ENCODE measurements at regions not wholly inside any gene's neighbourhood (a gene's known extent, or its start where the extent isn't known, plus 50 kb on each side); places are given as distances from the start of the nearest gene placed in this dataset.

DNA sequence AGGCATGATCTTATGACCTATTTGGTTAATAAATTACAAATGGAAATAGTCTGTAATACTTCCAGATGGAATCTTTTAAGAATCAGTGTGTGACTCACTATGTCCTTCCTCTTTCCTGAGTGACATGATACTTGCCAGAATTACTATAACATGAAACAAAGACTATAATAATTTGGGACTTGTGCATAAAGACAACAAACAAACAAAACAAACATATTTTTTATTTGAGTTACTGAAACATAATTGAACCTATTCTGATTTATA lies 1268.1 kb downstream of the OTOL1 start:
- H3K4me3 Mint-ChIP-seq: no peak overlapping the region
- H3K9me3 Mint-ChIP-seq: peaks cover 6% of the 10 kb centered on the region
- H3K27me3 Mint-ChIP-seq: no peaks in the 10 kb centered on the region
- no peaks in the 10 kb centered on the region for H3K36me3 Mint-ChIP-seq
- no peak for ATAC-seq
- H3K4me1 Mint-ChIP-seq: no peaks in the 10 kb centered on the region
- H3K27ac Mint-ChIP-seq: no peak overlapping the region

DNA sequence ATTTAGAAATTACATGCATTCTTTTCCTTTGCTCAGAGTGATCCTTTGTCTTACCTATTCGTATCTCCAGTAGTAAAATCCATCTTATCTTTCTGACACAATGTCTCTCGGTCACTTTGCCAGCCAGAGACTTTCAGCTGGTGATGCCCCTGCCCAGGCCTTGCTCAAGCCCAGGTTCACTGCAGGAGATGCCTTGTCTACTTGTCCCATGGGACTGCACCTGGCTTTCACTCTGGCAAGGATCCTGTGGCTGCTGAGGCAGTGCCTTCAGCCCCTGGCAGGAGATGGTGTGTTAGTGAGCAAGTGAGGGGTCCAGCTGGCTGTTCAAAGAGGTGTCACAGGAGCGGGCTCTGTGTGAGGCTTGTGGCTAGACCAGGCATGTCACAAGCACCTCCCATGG lies 1268.9 kb downstream of the OTOL1 start:
- Mint-ChIP-seq H3K4me1 (no peaks in the 10 kb centered on the region), H3K36me3 (no peaks in the 10 kb centered on the region)

DNA sequence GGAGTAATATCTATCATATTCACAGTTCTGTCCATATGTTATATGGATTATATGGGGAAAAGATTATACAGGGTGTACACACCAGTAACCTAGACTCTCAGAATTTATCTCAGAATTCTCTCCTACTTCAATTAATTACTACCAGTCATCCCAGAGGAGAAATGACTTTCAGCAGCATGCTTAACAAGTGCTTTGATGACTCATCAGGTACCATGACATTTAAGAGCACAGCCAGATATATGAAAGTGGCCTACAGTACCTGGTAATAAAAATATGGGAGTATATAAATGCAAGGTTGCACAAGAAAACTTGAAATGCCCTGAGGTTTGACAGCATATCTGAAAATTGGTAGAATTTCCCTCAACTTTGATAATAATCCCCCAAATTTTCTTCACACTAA lies 1273.0 kb downstream of the OTOL1 start:
- no peak for ATAC-seq
- H3K27me3 Mint-ChIP-seq: no peaks in the 10 kb centered on the region
- H3K36me3 Mint-ChIP-seq: no peaks in the 10 kb centered on the region
- H3K9me3 Mint-ChIP-seq: peaks cover 6% of the 10 kb centered on the region
- no peaks in the 10 kb centered on the region for H3K4me1 Mint-ChIP-seq
- H3K27ac Mint-ChIP-seq: no peak overlapping the region
- H3K4me3 Mint-ChIP-seq: no peak overlapping the region

More for the DNA sequence above, 1268.9 kb downstream of the OTOL1 start:
- Mint-ChIP-seq H3K27me3 (no peaks in the 10 kb centered on the region), H3K27ac (no peak overlapping the region), H3K4me3 (no peak overlapping the region), H3K9me3 (peaks cover 6% of the 10 kb centered on the region)
- no peak for ATAC-seq

GRCh38 chr3:162770551-162770950 lies 1273.9 kb downstream of the OTOL1 start:
- Mint-ChIP-seq H3K4me1 (no peaks in the 10 kb centered on the region), H3K4me3 (no peak overlapping the region), H3K36me3 (no peaks in the 10 kb centered on the region), H3K27ac (no peak overlapping the region), H3K27me3 (no peaks in the 10 kb centered on the region), H3K9me3 (peaks cover 5% of the 10 kb centered on the region)
- ATAC-seq: no peak

- no peak overlapping the region for H3K27ac Mint-ChIP-seq
- H3K9me3 Mint-ChIP-seq: peaks cover 3% of the 10 kb centered on the region
- ATAC-seq: no peak
- no peak overlapping the region for H3K4me3 Mint-ChIP-seq
- H3K4me1 Mint-ChIP-seq: no peaks in the 10 kb centered on the region
- H3K27me3 Mint-ChIP-seq: no peaks in the 10 kb centered on the region
- no peaks in the 10 kb centered on the region for H3K36me3 Mint-ChIP-seq
These were observed 1278.0 kb downstream of the OTOL1 start for GRCh38 chr3:162774613-162775100.

GRCh38 chr3:162776148-162776547 lies 1279.5 kb downstream of the OTOL1 start:
- Mint-ChIP-seq H3K9me3 (peaks cover 6% of the 10 kb centered on the region), H3K4me1 (no peaks in the 10 kb centered on the region), H3K27me3 (no peaks in the 10 kb centered on the region), H3K4me3 (no peak overlapping the region), H3K36me3 (no peaks in the 10 kb centered on the region), H3K27ac (no peak overlapping the region)
- ATAC-seq: no peak

DNA sequence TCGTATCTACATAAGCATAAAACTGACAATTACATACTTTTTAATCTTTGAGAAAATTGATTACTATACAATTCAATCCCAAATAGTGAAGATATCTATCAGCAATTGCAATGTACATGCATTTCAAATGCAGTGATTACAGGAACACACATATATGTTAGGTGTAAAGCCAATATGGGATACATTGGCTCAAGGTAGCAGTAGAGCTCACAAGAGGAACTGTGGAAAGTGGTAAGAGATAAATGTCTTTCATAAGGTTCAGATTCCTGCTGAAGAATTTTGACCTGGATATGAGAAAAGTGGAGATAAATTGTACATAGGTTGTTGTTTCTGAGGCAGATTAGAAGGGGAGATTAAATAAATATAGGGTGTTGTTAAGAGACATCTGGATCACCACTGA lies 1280.5 kb downstream of the OTOL1 start:
- Mint-ChIP-seq H3K36me3 (no peaks in the 10 kb centered on the region), H3K27ac (no peak overlapping the region), H3K4me3 (no peak overlapping the region), H3K9me3 (peaks cover 7% of the 10 kb centered on the region), H3K27me3 (no peaks in the 10 kb centered on the region), H3K4me1 (no peaks in the 10 kb centered on the region)
- no peak for ATAC-seq

- H3K4me1 Mint-ChIP-seq: no peaks in the 10 kb centered on the region
- ATAC-seq: no peak
- H3K27ac Mint-ChIP-seq: no peak overlapping the region
- peaks cover 9% of the 10 kb centered on the region for H3K9me3 Mint-ChIP-seq
- no peaks in the 10 kb centered on the region for H3K36me3 Mint-ChIP-seq
- H3K27me3 Mint-ChIP-seq: no peaks in the 10 kb centered on the region
- no peak overlapping the region for H3K4me3 Mint-ChIP-seq
These were observed 1283.7 kb downstream of the OTOL1 start for GRCh38 chr3:162780313-162780712.

DNA sequence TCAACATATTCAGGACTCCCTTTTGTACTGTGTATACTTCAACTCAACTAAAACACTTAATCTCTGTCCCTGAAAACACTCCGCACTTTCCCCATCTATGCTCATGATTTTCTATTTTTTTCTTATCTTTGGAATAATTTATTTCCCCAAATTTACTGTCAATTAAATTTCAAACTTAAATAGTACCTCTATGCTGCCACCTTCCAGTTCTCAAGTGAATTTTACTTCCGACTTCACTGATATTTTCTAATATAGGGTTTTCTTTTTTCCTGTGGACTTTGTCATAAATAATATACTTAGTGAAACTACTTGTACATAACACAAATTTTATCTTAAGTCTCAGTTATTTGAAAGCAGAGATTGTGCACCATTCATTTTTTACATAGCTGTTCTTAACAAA lies 1303.3 kb downstream of the OTOL1 start:
- Mint-ChIP-seq H3K4me3 (no peak overlapping the region), H3K27ac (no peak overlapping the region), H3K4me1 (no peaks in the 10 kb centered on the region), H3K36me3 (no peaks in the 10 kb centered on the region), H3K9me3 (no peaks in the 10 kb centered on the region), H3K27me3 (no peaks in the 10 kb centered on the region)
- no peak for ATAC-seq

DNA sequence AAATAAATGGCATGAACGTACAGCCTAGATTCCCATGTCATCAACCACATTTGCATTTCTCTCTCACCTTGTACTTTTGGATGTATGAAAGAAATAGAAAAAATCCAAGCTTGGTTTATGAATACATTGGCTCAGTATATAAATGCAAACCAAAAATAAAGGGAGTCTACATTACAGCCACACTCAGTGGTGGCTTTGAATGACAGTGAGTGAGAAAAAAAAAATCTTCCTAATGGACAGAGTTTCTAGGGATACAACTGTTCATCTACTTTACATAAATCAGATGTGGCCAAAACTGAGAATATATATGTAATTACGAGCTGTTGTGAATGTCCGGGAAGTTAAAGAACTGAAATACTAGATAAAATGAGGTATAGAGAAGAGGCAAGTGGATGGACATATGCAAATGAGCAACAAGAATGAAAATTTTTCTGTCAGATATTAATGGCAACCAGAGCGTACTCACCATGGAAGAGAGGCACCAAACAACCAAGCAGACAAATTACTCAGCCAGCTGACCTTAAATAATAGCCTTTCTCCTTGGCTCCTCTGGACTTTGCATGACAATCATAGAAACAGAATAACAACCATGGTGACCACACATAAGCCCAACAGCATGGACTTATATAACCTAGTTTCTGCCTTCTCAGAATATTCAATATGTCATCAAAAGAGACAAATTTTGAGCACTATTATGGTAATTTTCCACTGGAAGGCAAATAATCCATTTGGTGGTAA lies 1305.8 kb downstream of the OTOL1 start:
- Mint-ChIP-seq H3K27me3 (no peaks in the 10 kb centered on the region), H3K36me3 (no peaks in the 10 kb centered on the region), H3K27ac (no peak overlapping the region), H3K9me3 (no peaks in the 10 kb centered on the region), H3K4me3 (no peak overlapping the region), H3K4me1 (no peaks in the 10 kb centered on the region)
- ATAC-seq: no peak

DNA sequence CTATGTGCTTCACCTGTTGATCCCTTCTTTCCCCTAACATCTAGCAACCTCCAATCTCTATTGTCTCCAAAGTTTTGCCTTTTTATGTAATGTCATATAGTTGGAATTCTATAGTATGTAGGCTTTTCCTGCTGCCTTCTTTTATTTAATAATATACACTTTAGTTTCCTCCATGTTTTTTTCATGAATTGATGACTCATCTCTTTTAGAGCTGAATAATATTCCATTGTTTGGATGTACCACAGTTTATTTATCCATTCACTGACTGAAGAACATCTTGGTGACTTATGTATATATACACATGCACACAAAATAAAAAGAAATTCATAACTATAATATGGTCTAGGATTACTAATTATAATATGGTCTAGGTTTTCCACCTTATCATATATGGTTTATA lies 1314.2 kb downstream of the OTOL1 start:
- Mint-ChIP-seq H3K27ac (no peak overlapping the region), H3K27me3 (no peaks in the 10 kb centered on the region), H3K4me3 (no peak overlapping the region), H3K36me3 (no peaks in the 10 kb centered on the region), H3K9me3 (peaks cover 3% of the 10 kb centered on the region), H3K4me1 (no peaks in the 10 kb centered on the region)
- ATAC-seq: no peak

GRCh38 chr3:162842549-162843216 lies 1346.1 kb downstream of the OTOL1 start:
- no peak for ATAC-seq
- Mint-ChIP-seq H3K27ac (no peak overlapping the region), H3K36me3 (no peaks in the 10 kb centered on the region), H3K27me3 (no peaks in the 10 kb centered on the region), H3K4me1 (no peaks in the 10 kb centered on the region), H3K4me3 (no peak overlapping the region), H3K9me3 (no peaks in the 10 kb centered on the region)

DNA sequence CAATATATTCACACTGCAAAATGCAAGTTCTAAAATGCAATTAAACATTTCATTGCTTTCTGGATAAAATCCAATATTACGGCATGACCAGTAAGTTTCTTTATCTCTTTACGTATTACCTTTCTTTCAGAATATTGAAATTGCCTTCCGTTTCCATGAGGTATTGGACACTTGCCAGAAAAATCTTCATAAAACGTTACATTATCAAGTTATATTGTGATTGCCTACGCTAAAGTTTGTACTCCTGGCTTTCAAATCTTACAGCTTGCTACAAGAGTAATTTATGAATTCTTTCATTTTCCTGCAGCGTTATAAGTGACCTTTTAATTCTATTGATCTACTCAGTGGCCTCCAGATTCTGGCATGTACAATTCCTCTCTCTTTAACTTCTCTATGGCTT lies 1349.3 kb downstream of the OTOL1 start:
- Mint-ChIP-seq H3K4me3 (no peak overlapping the region), H3K27ac (no peak overlapping the region), H3K36me3 (no peaks in the 10 kb centered on the region), H3K4me1 (no peaks in the 10 kb centered on the region), H3K27me3 (no peaks in the 10 kb centered on the region), H3K9me3 (no peaks in the 10 kb centered on the region)
- no peak for ATAC-seq

DNA sequence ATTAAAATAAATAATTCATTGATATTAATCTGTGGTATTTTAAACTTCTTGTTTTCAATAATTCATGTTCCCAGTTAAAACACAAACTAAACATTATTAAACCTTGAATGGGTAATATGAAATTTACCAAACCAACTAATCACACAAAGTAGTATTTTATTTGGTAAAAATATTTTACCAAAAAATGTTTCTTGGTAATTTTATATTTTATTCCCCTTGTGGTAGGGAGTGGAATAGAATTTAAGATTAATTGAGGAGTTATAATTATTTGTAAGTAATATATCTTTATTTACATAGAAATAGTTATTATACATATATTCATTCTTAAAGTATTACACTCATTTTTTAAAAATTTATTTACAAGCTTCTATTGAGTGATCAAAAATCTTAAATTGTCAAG lies 1350.9 kb downstream of the OTOL1 start:
- H3K27ac Mint-ChIP-seq: no peak overlapping the region
- H3K36me3 Mint-ChIP-seq: no peaks in the 10 kb centered on the region
- no peak for ATAC-seq
- H3K4me1 Mint-ChIP-seq: no peaks in the 10 kb centered on the region
- no peaks in the 10 kb centered on the region for H3K9me3 Mint-ChIP-seq
- H3K4me3 Mint-ChIP-seq: no peak overlapping the region
- no peaks in the 10 kb centered on the region for H3K27me3 Mint-ChIP-seq

GRCh38 chr3:162863579-162863978 lies 1367.0 kb downstream of the OTOL1 start:
- Mint-ChIP-seq H3K4me1 (no peaks in the 10 kb centered on the region), H3K4me3 (no peak overlapping the region), H3K9me3 (no peaks in the 10 kb centered on the region), H3K27me3 (no peaks in the 10 kb centered on the region), H3K36me3 (no peaks in the 10 kb centered on the region), H3K27ac (no peak overlapping the region)
- no peak for ATAC-seq

DNA sequence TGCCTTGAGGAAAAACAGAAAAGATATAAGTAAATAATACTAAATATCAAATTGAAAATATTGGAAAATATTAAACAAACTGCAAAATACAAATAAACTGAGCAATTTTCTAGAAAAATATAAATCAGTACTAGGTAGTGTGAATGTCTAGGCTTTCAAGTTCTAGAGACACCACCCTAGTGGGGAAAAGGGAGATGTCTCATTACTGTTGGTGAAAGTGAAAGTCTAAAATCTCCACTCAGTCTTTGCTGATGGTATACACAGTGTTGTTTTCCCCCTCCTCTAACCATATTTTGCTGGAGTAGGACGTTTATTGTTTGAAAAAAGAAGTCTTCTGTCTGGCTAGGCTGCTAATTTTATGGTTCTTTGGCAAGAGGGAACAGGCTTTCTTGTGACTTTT lies 1368.9 kb downstream of the OTOL1 start:
- no peaks in the 10 kb centered on the region for H3K4me1 Mint-ChIP-seq
- no peaks in the 10 kb centered on the region for H3K36me3 Mint-ChIP-seq
- ATAC-seq: no peak
- no peak overlapping the region for H3K4me3 Mint-ChIP-seq
- no peak overlapping the region for H3K27ac Mint-ChIP-seq
- no peaks in the 10 kb centered on the region for H3K27me3 Mint-ChIP-seq
- peaks cover 3% of the 10 kb centered on the region for H3K9me3 Mint-ChIP-seq

All from stimulated activated memory B cell treated with anti-CD40 and anti-IgM and Interleukin-4, amounts not matched to agents 10 μg/mL and 1 μg/mL and 100 μg/mL, for 72 hours (primary cell).